ENCODE measurements at regions not wholly inside any gene's neighbourhood (a gene's known extent, or its start where the extent isn't known, plus 50 kb on each side); places are given as distances from the start of the nearest gene placed in this dataset.

GRCh38 chr22:47465222-47465621 lies 702.8 kb downstream of the TBC1D22A start:
- no peak for DNase-seq (ENCODE audit: low read depth)

GRCh38 chr22:47463220-47463619 lies 700.8 kb downstream of the TBC1D22A start:
- no peak for DNase-seq (ENCODE audit: low read depth)

GRCh38 chr22:47460861-47461260 lies 698.4 kb downstream of the TBC1D22A start:
- DNase-seq (ENCODE audit: low read depth) = no peak

- no peak for DNase-seq (ENCODE audit: low read depth)
These were observed 697.7 kb downstream of the TBC1D22A start for GRCh38 chr22:47460176-47460575.

GRCh38 chr22:47458348-47458747 lies 695.9 kb downstream of the TBC1D22A start:
- no peak for DNase-seq (ENCODE audit: low read depth)

GRCh38 chr22:47457509-47458300 lies 695.3 kb downstream of the TBC1D22A start:
- no peak for DNase-seq (ENCODE audit: low read depth)

GRCh38 chr22:47457021-47457420 lies 694.6 kb downstream of the TBC1D22A start:
- no peak for DNase-seq (ENCODE audit: low read depth)

- no peak for DNase-seq (ENCODE audit: low read depth)
These were observed 693.6 kb downstream of the TBC1D22A start for GRCh38 chr22:47456031-47456430.

GRCh38 chr22:47453049-47453448 lies 690.6 kb downstream of the TBC1D22A start:
- DNase-seq (ENCODE audit: low read depth) = no peak

- DNase-seq (ENCODE audit: low read depth) = peak; percentile 69
These were observed 689.7 kb downstream of the TBC1D22A start for GRCh38 chr22:47452184-47452583.

GRCh38 chr22:47450876-47451475 lies 688.5 kb downstream of the TBC1D22A start:
- DNase-seq (ENCODE audit: low read depth) = no peak

GRCh38 chr22:47449508-47450270 lies 687.2 kb downstream of the TBC1D22A start:
- DNase-seq (ENCODE audit: low read depth) = no peak

GRCh38 chr22:47448231-47449223 lies 686.1 kb downstream of the TBC1D22A start:
- DNase-seq (ENCODE audit: low read depth) = no peak

GRCh38 chr22:47446821-47447810 lies 684.7 kb downstream of the TBC1D22A start:
- DNase-seq (ENCODE audit: low read depth) = no peak

GRCh38 chr22:47446331-47446730 lies 683.9 kb downstream of the TBC1D22A start:
- DNase-seq (ENCODE audit: low read depth) = no peak

- DNase-seq (ENCODE audit: low read depth) = no peak
These were observed 683.4 kb downstream of the TBC1D22A start for GRCh38 chr22:47445716-47446290.

- DNase-seq (ENCODE audit: low read depth) = no peak
These were observed 682.8 kb downstream of the TBC1D22A start for GRCh38 chr22:47445212-47445611.

- no peak for DNase-seq (ENCODE audit: low read depth)
These were observed 682.3 kb downstream of the TBC1D22A start for GRCh38 chr22:47444746-47445065.
